ENCODE measurements at regions not wholly inside any gene's neighbourhood (a gene's known extent, or its start where the extent isn't known, plus 50 kb on each side); places are given as distances from the start of the nearest gene placed in this dataset.

- TF ChIP-seq, protein P1, sequence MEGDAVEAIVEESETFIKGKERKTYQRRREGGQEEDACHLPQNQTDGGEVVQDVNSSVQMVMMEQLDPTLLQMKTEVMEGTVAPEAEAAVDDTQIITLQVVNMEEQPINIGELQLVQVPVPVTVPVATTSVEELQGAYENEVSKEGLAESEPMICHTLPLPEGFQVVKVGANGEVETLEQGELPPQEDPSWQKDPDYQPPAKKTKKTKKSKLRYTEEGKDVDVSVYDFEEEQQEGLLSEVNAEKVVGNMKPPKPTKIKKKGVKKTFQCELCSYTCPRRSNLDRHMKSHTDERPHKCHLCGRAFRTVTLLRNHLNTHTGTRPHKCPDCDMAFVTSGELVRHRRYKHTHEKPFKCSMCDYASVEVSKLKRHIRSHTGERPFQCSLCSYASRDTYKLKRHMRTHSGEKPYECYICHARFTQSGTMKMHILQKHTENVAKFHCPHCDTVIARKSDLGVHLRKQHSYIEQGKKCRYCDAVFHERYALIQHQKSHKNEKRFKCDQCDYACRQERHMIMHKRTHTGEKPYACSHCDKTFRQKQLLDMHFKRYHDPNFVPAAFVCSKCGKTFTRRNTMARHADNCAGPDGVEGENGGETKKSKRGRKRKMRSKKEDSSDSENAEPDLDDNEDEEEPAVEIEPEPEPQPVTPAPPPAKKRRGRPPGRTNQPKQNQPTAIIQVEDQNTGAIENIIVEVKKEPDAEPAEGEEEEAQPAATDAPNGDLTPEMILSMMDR (IDR thresholded peaks at IDR 0.05; ENCODE audit: low read depth, low read length, poor library complexity, severe bottlenecking) = no peak
- no peak for TF ChIP-seq EZH2phosphoT487 (IDR thresholded peaks at IDR 0.05; ENCODE audit: borderline replicate concordance, low read length)
Observed at GRCh38 chr7:108719631-108720030, 150.0 kb downstream of the DNAJB9 start.
